B cell (primary cell): ENCODE measurements at regions not wholly inside any gene's neighbourhood (a gene's known extent, or its start where the extent isn't known, plus 50 kb on each side); places are given as distances from the start of the nearest gene placed in this dataset.

Experiments used
- ATAC-seq: fragments of 200-7000 bp; cut with Tn5 transposase; one replicate; pipeline ENCODE4 v1.10.0; 2021; ENCODE audit warnings: low read depth, mild to moderate bottlenecking, moderate number of reproducible peaks, moderate library complexity
- CTCF ChIA-PET: fragments of 350-600 bp; sonication (Branson Sonifier 250); formaldehyde crosslinking; loops from one replicate; lab custom pipeline; 2021; ENCODE audit warnings: antibody characterized with exemption, inconsistent platforms; lab: Charles Lee
- POLR2A ChIA-PET: fragments of 350-600 bp; sonication (Branson Sonifier 250); formaldehyde crosslinking; loops from one replicate; lab custom pipeline; 2021; ENCODE audit warnings: antibody characterized with exemption; lab: Charles Lee
- DNase-seq: peaks from one replicate; pipeline ENCODE4 v3.0.0; 2013
- H2AFZ ChIP-seq: 2 replicates; pipeline ENCODE4 v1.6.1; 2012; ENCODE audit warnings: mild to moderate bottlenecking, low read depth, low read length; ENCODE audit not compliant: insufficient read depth, poor library complexity, severe bottlenecking
- H3K27ac ChIP-seq, 2 donors: 1 replicate in 1 of 2; 2 replicates in 1 of 2; pipeline ENCODE4 v1.5.1; 2012 to 2013; ENCODE audit warnings: low read length in 2 of 2, mild to moderate bottlenecking in 2 of 2, moderate library complexity in 1 of 2
- H3K27me3 ChIP-seq, 4 experiments: fragments of 200-600 bp in 1 of 4; sonication (generic) in 1 of 4; replicated peaks in 1 of 4; 1 replicate in 2 of 4; 2 replicates in 2 of 4; pipeline versions ENCODE4 v1.6.1 to v1.7.0; 2013 to 2016; ENCODE audit warnings: low read length in 3 of 4, mild to moderate bottlenecking in 2 of 4, mixed read lengths in 1 of 4, moderate library complexity in 1 of 4; ENCODE audit not compliant: insufficient read depth in 4 of 4, control insufficient read depth in 3 of 4; ENCODE audit errors: control extremely low read depth in 1 of 4
- H3K36me3 ChIP-seq, 2 experiments: replicated peaks in 1 of 2; 1 replicate in 1 of 2; 2 replicates in 1 of 2; pipeline versions ENCODE4 v1.6.1 to v1.7.1; 2013; ENCODE audit warnings: low read length in 1 of 2; ENCODE audit not compliant: insufficient read depth in 2 of 2, control insufficient read depth in 1 of 2; ENCODE audit errors: control extremely low read depth in 1 of 2, extremely low read depth in 1 of 2
- H3K4me1 ChIP-seq, 2 donors: fragments of 200-600 bp in 1 of 2; sonication (generic) in 1 of 2; 1 replicate in 1 of 2; 2 replicates in 1 of 2; pipeline versions ENCODE4 v1.5.1 to v1.6.1; 2013 to 2017; ENCODE audit warnings: low read length in 2 of 2; ENCODE audit not compliant: control insufficient read depth in 2 of 2, insufficient read depth in 2 of 2
- H3K4me2 ChIP-seq: replicated peaks from 2 replicates; pipeline ENCODE3; 2012; ENCODE audit warnings: mild to moderate bottlenecking, low read depth, low read length; ENCODE audit not compliant: poor library complexity, severe bottlenecking
- H3K4me3 ChIP-seq, 5 experiments: fragments of 200-600 bp in 1 of 5; sonication (generic) in 1 of 5; 1 replicate in 3 of 5; 2 replicates in 2 of 5; pipeline versions ENCODE4 v1.5.1 to v1.7.0; 2011 to 2016; ENCODE audit warnings: low read length in 4 of 5, mild to moderate bottlenecking in 4 of 5, low read depth in 2 of 5, control low read depth in 1 of 5, moderate library complexity in 1 of 5; ENCODE audit not compliant: insufficient read depth in 1 of 5; ENCODE audit errors: control extremely low read depth in 1 of 5, extremely low read depth in 1 of 5
- H3K79me2 ChIP-seq: fragments of 200-600 bp; sonication (generic); one replicate; pipeline ENCODE4 v1.6.0; 2016; ENCODE audit warnings: low read length; ENCODE audit not compliant: control insufficient read depth, insufficient read depth
- H3K9ac ChIP-seq: fragments of 200-600 bp; sonication (generic); 2 replicates; pipeline ENCODE4 v1.6.1; 2017; ENCODE audit warnings: mild to moderate bottlenecking, low read length, moderate library complexity
- H3K9me3 ChIP-seq, 3 donors: one replicate each; pipeline versions ENCODE4 v1.6.1 to v1.7.1; 2013; ENCODE audit warnings: low read length in 2 of 3; ENCODE audit not compliant: control insufficient read depth in 2 of 3, insufficient read depth in 1 of 3; ENCODE audit errors: control extremely low read depth in 1 of 3
- H4K20me1 ChIP-seq: 2 replicates; pipeline ENCODE4 v1.6.0; 2012; ENCODE audit warnings: mild to moderate bottlenecking, low read length; ENCODE audit not compliant: insufficient read depth, control insufficient read depth, poor library complexity, severe bottlenecking
- H3K27ac Mint-ChIP-seq: one replicate; pipeline ENCODE4 v1.8.0; 2021; ENCODE audit warnings: mixed read lengths
- H3K27me3 Mint-ChIP-seq: one replicate; pipeline ENCODE4 v1.8.0; 2021; ENCODE audit warnings: mixed read lengths
- H3K4me1 Mint-ChIP-seq: one replicate; pipeline ENCODE4 v1.8.0; 2021; ENCODE audit warnings: mixed read lengths
- H3K4me3 Mint-ChIP-seq: one replicate; pipeline ENCODE4 v1.8.0; 2021; ENCODE audit warnings: mixed read lengths
- H3K9me3 Mint-ChIP-seq: one replicate; pipeline ENCODE4 v1.8.0; 2022; ENCODE audit warnings: mixed read lengths; ENCODE audit not compliant: insufficient read depth
- CTCF ChIP-seq: fragments of 200-600 bp; IDR thresholded peaks from one replicate; pipeline ENCODE4 v1.8.0; 2022; ENCODE audit warnings: antibody characterized with exemption, mild to moderate bottlenecking
- EZH2 ChIP-seq: IDR thresholded peaks from 2 replicates; pipeline ENCODE4 v1.6.1; 2012; ENCODE audit warnings: borderline replicate concordance, low read depth, mild to moderate bottlenecking, moderate library complexity, low read length; ENCODE audit not compliant: insufficient read depth, poor library complexity, severe bottlenecking
- WGBS: methylation state at CpG from one replicate; pipeline ENCODE4 v1.1.5; 2013; ENCODE audit warnings: missing lambda C conversion rate; ENCODE audit not compliant: insufficient coverage; 5-methylcytosine and 5-hydroxymethylcytosine counted together
- intact Hi-C: fragments of 100-400 bp; cut with micrococcal nuclease; formaldehyde crosslinking; loops from one replicate; pipeline ENCODE4 v1.10.0; 2022

DNA sequence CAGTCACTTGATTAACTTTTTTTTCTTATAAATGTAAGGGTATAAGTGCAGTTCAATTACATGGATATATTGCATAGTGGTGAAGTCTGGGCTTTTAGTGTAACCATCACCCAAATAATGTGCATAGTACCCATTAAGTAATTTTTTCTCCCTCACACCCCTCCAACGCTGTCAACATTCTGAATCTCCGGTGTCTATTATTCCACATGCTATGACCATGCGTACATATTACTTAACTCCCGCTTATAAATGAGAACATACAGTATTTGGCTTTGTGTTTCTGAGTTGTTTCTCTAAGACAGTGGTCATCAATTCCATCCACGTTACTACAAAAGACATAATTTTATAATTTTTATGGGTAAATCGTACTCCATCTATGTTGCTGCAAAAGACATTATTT, 1191.1 kb downstream of the NCAM2 start:
- Mint-ChIP-seq H3K9me3 (peaks cover 7% of the 10 kb centered on the region), H3K27ac (no peak overlapping the region), H3K4me3 (no peak overlapping the region), H3K27me3 (no peaks in the 10 kb centered on the region), H3K4me1 (no peaks in the 10 kb centered on the region)
- no peak overlapping the region for H3K4me3 ChIP-seq
- ATAC-seq = no peak
- H3K9me3 ChIP-seq = no peaks in the 10 kb centered on the region
- no peaks in the 10 kb centered on the region for H3K4me1 ChIP-seq
- no peak for DNase-seq
- ChIA-PET POLR2A (no interaction called here), CTCF (no interaction called here)
- intact Hi-C loops = no loop called here
- H3K27ac ChIP-seq = no peak overlapping the region
- H3K36me3 ChIP-seq = no peaks in the 10 kb centered on the region
- WGBS = no CpG with 5 or more reads among the region's 6 CpGs
- no peak overlapping the region for H2AFZ ChIP-seq
- no peaks in the 10 kb centered on the region for H3K27me3 ChIP-seq
- no peaks in the 10 kb centered on the region for H4K20me1 ChIP-seq
- no peaks in the 10 kb centered on the region for H3K79me2 ChIP-seq
- TF ChIP-seq EZH2 (no peak), CTCF (no peak)
- no peak overlapping the region for H3K9ac ChIP-seq
- no peak overlapping the region for H3K4me2 ChIP-seq

DNA sequence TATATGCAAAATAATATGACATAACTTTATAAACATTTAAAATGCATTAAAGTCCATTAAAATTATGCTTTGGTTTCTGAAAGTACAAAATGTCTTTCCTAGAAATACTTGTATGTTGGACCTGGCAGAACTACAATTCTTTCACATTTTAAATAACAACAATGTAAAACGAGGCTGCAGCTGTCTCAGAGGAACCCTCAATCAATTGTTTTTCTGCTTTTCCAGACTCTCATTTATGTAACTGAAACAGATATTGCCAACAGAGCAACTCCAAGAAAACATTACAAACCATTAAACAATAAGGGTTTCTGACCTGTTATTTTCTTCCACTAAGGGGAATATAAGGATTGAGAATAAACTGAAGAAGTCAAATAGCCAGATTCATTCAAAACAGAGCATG, 1193.4 kb downstream of the NCAM2 start:
- Histone ChIP-seq H3K4me2 (no peak overlapping the region), H3K27me3 (no peaks in the 10 kb centered on the region), H4K20me1 (no peaks in the 10 kb centered on the region), H2AFZ (no peak overlapping the region), H3K4me3 (no peak overlapping the region), H3K79me2 (no peaks in the 10 kb centered on the region), H3K9ac (no peak overlapping the region), H3K4me1 (no peaks in the 10 kb centered on the region), H3K9me3 (no peaks in the 10 kb centered on the region), H3K36me3 (no peaks in the 10 kb centered on the region), H3K27ac (no peak overlapping the region)
- Mint-ChIP-seq H3K27ac (no peak overlapping the region), H3K4me3 (no peak overlapping the region), H3K27me3 (no peaks in the 10 kb centered on the region), H3K9me3 (peaks cover 5% of the 10 kb centered on the region), H3K4me1 (no peaks in the 10 kb centered on the region)
- DNase-seq (no peak), ATAC-seq (no peak)
- ChIA-PET POLR2A (no interaction called here), CTCF (no interaction called here)
- intact Hi-C loops = no loop called here
- TF ChIP-seq EZH2 = no peak
- no peak for TF ChIP-seq CTCF
- no CpG with 5 or more reads among the region's 1 CpG for WGBS
